GM21717 (cell line): ENCODE measurements at regions not wholly inside any gene's neighbourhood (a gene's known extent, or its start where the extent isn't known, plus 50 kb on each side); places are given as distances from the start of the nearest gene placed in this dataset.
"Not testable (repeated sequence)": the region's sequence is repeated elsewhere in the genome, so short reads cannot be mapped to it uniquely, and the experiment has no call there.

Experiments used
- ATAC-seq: cut with Tn5 transposase; IDR thresholded peaks from one replicate; pipeline ENCODE4 v1.9.1; 2021; ENCODE audit warnings: mild to moderate bottlenecking, moderate library complexity; ENCODE audit not compliant: unreplicated experiment

GRCh38 chr9:12333966-12334365, 359.2 kb upstream of the TYRP1 start:
- not testable (repeated sequence) for ATAC-seq

DNA sequence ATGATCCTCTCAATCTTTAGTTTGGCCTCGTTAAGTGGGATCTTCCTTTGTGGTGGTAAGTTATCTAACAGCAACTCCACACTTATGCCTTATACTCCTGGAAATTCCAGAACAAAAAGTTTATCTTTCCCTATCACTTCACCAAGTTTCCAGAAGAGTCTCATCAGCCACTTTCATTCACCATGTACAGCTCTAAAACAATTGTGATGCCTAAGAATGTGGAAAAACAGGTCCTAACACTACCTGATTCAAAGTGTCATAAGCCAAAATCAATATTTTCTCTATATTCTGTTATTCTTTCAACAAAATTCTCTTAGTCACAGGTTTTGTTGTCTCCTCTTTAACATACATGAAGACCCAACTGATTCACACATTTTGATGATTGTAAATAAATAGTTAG, 342.4 kb upstream of the TYRP1 start:
- no peak for ATAC-seq

DNA sequence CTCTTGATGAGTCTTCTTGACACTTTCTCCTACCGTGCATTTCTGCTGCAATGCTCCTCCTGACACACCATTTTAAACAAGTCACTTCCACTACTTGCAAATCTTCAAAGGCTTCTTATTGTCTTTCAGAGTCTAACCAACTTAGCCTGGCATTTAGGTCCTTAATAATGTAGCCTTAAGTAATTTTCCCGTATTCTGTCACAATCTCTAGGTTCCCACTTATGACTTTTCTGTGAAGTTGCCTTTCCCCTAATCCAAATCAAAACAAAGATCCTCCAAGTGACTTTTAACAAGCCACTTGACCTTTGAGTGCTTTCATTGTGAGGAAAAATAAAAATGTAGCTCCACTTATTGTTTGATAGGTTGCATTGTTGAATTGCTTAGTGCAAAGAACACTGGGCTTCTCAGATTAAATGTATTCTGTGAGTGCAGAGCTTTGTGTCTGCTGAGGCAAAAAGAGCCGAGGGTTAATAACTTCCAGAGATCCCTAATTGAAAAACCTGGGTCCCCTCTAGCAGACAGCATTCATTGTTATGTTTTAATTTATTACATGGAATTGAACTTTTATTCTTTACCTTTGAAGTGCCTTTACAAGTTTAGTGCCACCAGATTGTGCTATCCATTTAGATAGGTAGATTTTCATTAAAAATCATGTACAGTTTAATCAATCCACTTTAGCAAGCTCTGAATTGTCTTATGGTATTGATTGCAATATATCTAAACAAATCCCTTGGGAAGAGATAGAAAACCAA, 341.7 kb upstream of the TYRP1 start:
- ATAC-seq, result no peak

- ATAC-seq, result no peak
Observed at GRCh38 chr9:12352045-12352315, 341.2 kb upstream of the TYRP1 start.

DNA sequence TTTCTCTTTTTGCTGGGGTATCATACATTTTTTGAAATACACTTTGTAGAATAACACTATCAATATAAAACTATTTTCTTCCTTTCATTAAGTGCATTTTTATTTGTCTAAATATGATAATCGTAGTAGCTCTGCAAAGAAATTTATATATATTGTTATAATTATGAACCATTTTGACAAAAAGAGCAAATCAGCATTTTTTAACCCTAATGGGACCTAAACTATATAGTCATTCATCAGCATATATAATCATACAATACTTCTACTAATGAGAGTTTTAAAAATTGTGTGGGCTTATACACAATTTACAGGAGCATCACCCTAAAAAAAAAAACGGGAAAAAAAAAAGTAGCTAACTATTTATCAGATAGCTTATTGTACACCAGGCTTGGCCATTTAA, 329.7 kb upstream of the TYRP1 start:
- ATAC-seq, result no peak

DNA sequence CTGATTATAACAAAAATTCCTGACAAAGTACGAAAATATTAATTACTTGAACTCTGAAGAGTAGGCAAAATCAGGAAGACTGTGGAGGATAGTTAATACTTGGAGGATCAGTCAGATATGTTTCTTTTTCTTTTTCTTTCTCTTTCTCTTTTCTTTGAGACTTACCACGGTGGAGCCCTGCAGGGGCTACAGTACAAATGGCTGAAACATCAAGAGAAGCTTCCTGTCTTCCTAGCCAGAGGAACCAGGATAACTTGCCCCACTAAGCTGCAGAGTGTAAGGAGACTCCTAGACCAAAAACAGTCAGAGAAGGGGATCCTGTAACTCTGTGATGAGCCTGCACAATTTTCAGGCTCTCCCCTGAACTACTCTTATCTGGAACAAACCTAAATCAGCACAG, 324.6 kb upstream of the TYRP1 start:
- no peak for ATAC-seq

GRCh38 chr9:12391839-12392509, 301.2 kb upstream of the TYRP1 start:
- ATAC-seq, result no peak

GRCh38 chr9:12394105-12394504, 299.1 kb upstream of the TYRP1 start:
- no peak for ATAC-seq

DNA sequence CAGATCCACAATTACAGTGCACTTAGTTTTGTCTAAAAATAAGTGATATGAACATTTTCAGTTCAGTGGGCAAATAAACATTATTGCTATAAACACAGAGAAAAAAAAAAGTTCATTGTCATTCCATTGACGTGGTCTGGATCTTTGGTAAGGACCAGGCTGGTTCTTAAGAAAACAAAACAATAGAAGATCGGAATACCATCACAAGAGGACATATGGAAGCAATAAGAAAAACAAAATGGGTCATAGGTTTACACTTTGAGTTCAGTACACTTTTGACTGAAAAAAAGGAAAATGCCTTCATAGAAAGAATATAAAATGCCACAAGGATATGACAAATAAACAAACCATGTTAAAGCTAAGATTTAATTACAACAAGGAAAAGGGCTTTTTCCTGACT, 289.5 kb upstream of the TYRP1 start:
- ATAC-seq, result no peak

DNA sequence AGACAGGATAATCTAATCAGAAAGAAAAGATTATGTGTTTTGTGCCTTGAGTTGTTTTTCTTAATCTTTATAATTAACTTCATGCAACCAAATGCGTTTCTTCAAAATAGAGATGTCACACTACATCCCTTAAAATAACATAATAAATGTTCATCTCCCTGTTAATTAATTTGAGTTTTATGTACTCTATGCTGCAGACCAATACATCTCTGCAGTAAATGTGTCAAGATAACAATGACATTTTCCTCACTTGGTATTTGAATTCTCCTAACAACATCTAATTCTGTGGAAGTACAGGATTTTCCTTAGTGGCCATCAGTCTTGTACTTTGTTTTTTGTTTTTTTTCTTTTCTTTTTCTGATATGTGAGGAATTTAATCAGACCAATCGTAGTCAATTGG, 279.2 kb upstream of the TYRP1 start:
- no peak for ATAC-seq

GRCh38 chr9:12414514-12414913, 278.7 kb upstream of the TYRP1 start:
- no peak for ATAC-seq

- no peak for ATAC-seq
Observed at GRCh38 chr9:12415361-12415760, 277.8 kb upstream of the TYRP1 start.

DNA sequence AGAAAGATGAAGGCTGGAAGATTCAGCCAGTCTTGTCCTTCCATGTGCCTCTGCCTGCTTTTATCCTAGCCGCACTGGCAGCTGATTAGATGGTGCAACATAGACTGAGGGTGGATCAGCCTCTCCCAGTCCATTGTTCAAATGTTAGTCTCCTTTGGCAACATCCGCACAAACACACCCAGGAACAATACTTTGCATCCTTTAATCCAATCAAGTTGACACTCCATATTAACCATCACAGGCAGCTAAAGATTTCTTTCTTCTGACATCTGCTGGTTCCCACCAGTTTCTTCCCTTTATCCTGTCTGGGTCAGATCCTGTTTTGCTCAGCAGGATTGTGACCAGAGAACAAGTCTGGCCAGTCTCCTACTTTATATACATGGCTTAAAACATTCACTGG, 276.5 kb upstream of the TYRP1 start:
- no peak for ATAC-seq

DNA sequence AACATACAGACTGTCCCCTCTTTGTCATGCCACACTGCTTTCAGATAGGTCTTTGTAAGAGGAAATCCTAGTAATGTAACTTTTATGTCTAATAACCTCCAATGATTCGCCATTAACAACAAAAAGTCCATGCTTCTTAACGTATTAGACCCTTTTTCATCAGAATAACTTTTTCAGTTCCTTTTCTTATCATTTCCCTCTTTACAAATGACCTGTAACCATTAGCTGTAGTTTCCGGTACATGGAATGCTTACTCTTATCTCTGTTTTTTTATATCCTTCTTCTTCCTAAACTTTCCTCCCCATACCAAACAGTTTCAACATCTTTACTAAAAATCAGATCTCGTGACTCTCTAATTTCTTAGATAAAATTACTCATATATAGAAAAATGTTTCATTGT, 268.9 kb upstream of the TYRP1 start:
- no peak for ATAC-seq

GRCh38 chr9:12425878-12426864, 267.0 kb upstream of the TYRP1 start:
- no peak for ATAC-seq

DNA sequence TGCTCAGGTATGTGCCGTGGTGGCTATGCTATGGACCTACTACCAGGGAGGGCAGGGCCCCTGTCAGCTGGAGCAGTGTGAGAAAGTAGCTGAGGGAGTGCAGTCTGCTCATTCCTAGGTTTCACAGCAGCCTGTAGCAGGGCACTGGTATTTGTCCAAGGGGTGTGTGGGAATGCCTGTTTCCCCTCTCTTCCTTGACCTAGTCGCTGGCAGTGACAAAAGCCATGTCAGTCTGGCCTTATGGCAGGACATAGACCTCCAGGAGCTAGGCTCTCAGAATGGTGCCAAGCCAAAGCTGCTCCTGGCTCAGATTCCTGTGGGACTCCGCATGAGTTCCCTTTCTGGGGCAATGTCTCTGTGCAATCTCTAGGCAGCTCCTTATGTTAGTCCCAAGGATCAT, 253.9 kb upstream of the TYRP1 start:
- ATAC-seq, result no peak

DNA sequence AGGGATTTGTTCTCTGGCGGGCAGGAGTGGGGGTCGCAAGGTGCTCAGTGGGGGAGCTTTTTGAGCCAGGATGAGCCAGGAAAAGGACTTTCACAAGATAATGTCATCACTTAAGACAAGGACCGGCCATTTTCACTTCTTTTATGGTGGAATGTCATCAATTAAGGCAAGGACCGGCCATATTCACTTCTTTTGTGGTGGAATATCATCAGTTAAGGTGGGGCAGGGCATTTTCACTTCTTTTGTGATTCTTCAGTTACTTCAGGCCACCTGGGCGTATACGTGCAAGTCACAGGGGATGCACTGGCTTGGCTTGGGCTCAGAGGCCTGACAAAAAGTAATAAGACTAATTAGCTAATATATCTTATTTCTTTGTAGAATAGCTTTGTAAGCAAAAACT, 252.1 kb upstream of the TYRP1 start:
- not testable (repeated sequence) for ATAC-seq

DNA sequence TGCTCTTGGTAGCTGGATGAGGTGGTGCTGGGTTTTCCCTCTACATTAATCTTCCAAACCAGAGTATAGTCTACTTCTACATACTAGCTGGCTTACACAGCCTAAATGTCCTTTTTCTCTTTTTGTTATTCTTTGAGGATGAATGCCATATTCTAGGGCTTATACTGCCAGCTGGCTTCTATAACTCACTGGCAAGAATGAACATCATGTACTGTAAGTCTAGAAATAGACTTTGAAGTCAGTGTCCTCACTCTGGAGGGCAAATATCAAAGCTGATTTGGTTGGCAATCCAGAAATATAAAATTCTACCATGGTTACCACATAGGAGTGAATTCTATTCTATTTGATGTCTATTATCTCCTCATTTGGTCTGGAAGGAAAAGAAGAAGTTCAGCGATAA, 251.7 kb upstream of the TYRP1 start:
- ATAC-seq, result no peak

DNA sequence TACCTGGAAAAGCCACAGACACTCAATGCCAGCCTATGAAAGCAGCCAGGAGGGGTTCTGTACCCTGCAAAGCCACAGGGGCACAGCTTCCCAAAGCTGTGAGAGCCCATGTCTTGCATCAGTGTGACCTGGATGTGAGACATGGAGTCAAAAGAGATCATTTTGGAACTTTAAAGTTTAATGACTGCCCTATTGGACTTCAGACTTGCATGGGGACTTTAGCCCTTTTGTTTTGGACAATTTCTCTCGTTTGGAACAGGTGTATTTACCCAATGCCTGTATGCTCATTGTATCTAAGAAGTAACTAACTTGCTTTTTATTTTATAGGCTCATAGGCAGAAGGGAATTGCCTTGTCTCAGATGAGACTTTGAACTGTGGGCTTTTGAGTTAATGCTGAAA, 244.9 kb upstream of the TYRP1 start:
- no peak for ATAC-seq

GRCh38 chr9:12457237-12457636, 235.9 kb upstream of the TYRP1 start:
- no peak for ATAC-seq

GRCh38 chr9:12461763-12462460, 231.3 kb upstream of the TYRP1 start:
- ATAC-seq, result no peak
